T-cell (primary cell): ENCODE measurements at regions not wholly inside any gene's neighbourhood (a gene's known extent, or its start where the extent isn't known, plus 50 kb on each side); places are given as distances from the start of the nearest gene placed in this dataset.

Experiments used
- ATAC-seq, 4 experiments: fragments of 200-7000 bp in 3 of 4; fragments of 150-1000 bp in 1 of 4; cut with Tn5 transposase; replicated peaks in 1 of 4; 1 replicate in 3 of 4; 2 replicates in 1 of 4; pipeline ENCODE4 v1.10.0; 2021; ENCODE audit warnings: moderate library complexity in 3 of 4, mild to moderate bottlenecking in 2 of 4, moderate number of reproducible peaks in 1 of 4
- CTCF ChIA-PET, 2 donors: fragments of 300-600 bp; sonication (Branson Sonifier 250); formaldehyde crosslinking; loops; one replicate each; lab custom pipeline; 2022; ENCODE audit warnings: antibody characterized with exemption in 2 of 2; lab: Charles Lee
- POLR2A ChIA-PET, 2 donors: fragments of 300-600 bp; sonication (Branson Sonifier 250); formaldehyde crosslinking; loops; one replicate each; lab custom pipeline; 2022; ENCODE audit warnings: antibody characterized with exemption in 2 of 2; lab: Charles Lee
- DNase-seq, 35 experiments: peaks; one replicate each; pipeline versions ENCODE4 v3.0.0 to v3.0.0-alpha.2; 2013 to 2023
- H3K27ac ChIP-seq: one replicate; pipeline ENCODE4 v1.5.1; 2013; ENCODE audit warnings: low read length
- H3K27me3 ChIP-seq, 2 experiments: replicated peaks in 1 of 2; 1 replicate in 1 of 2; 2 replicates in 1 of 2; pipeline versions ENCODE4 v1.6.1 to v1.7.0; 2013; ENCODE audit warnings: low read length in 1 of 2, mixed read lengths in 1 of 2; ENCODE audit not compliant: control insufficient read depth in 2 of 2, insufficient read depth in 2 of 2; ENCODE audit errors: extremely low read depth in 1 of 2
- H3K36me3 ChIP-seq, 2 donors: 1 replicate in 1 of 2; 2 replicates in 1 of 2; pipeline versions ENCODE4 v1.6.1 to v1.7.0; 2013; ENCODE audit warnings: low read length in 1 of 2; ENCODE audit not compliant: control insufficient read depth in 2 of 2, insufficient read depth in 1 of 2; ENCODE audit errors: extremely low read depth in 1 of 2
- H3K4me1 ChIP-seq, 2 experiments: 1 replicate in 1 of 2; 2 replicates in 1 of 2; pipeline versions ENCODE4 v1.6.1 to v1.7.0; 2013; ENCODE audit warnings: low read length in 2 of 2, mixed read lengths in 1 of 2; ENCODE audit not compliant: insufficient read depth in 2 of 2, control insufficient read depth in 1 of 2; ENCODE audit errors: extremely low read depth in 1 of 2
- H3K4me3 ChIP-seq, 2 donors: 1 replicate in 1 of 2; 2 replicates in 1 of 2; pipeline versions ENCODE4 v1.5.1 to v1.7.0; 2013; ENCODE audit warnings: mild to moderate bottlenecking in 2 of 2, low read length in 1 of 2, moderate library complexity in 1 of 2; ENCODE audit not compliant: control insufficient read depth in 1 of 2; ENCODE audit errors: extremely low read depth in 1 of 2
- H3K9me3 ChIP-seq: 2 replicates; pipeline ENCODE4 v1.7.0; 2013
- H3K27ac Mint-ChIP-seq, 2 donors: one replicate each; pipeline ENCODE4 v1.8.0; 2020 to 2021; ENCODE audit warnings: mild to moderate bottlenecking in 2 of 2, mixed read lengths in 2 of 2
- H3K27me3 Mint-ChIP-seq, 2 donors: one replicate each; pipeline ENCODE4 v1.8.0; 2021 to 2022; ENCODE audit warnings: mixed read lengths in 2 of 2
- H3K36me3 Mint-ChIP-seq: one replicate; pipeline ENCODE4 v1.8.0; 2021; ENCODE audit warnings: mixed read lengths
- H3K4me1 Mint-ChIP-seq, 3 donors: one replicate each; pipeline ENCODE4 v1.8.0; 2020 to 2022; ENCODE audit warnings: mixed read lengths in 3 of 3, mild to moderate bottlenecking in 1 of 3
- H3K4me3 Mint-ChIP-seq, 3 donors: one replicate each; pipeline ENCODE4 v1.8.0; 2020 to 2022; ENCODE audit warnings: mild to moderate bottlenecking in 3 of 3, mixed read lengths in 3 of 3, moderate library complexity in 3 of 3
- H3K9me3 Mint-ChIP-seq, 3 donors: one replicate each; pipeline ENCODE4 v1.8.0; 2020 to 2022; ENCODE audit warnings: mixed read lengths in 3 of 3
- WGBS: methylation state at CpG from one replicate; pipeline ENCODE4 v1.1.5; 2013; ENCODE audit warnings: missing lambda C conversion rate; ENCODE audit not compliant: insufficient coverage; 5-methylcytosine and 5-hydroxymethylcytosine counted together

DNA sequence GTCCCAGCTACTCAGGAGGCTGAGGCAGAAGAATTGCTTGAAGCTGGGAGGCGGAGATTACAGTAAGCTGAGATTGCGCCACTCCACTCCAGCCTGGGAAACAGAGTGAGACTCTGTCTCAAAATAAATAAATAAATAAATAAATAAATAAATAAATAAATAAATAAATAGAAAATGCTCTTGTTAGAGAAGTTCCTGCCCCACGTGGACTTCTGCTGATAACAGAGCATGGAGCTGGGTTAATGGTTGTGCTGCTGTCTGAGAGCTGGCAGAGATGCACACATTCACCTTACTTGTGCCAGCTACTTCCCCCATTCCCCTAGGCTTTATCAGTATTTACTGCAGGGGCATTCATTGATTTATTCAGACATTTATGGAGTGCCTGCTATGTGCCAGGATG, 155.2 kb upstream of the KCNG1 start:
- H3K4me1 ChIP-seq = no peaks in the 10 kb centered on the region
- no peak overlapping the region for H3K27ac ChIP-seq
- Mint-ChIP-seq H3K9me3 (no peaks in the 10 kb centered on the region), H3K27ac (no peak overlapping the region), H3K36me3 (no peaks in the 10 kb centered on the region), H3K4me1 (no peaks in the 10 kb centered on the region), H3K27me3 (peaks cover 30% of the 10 kb centered on the region in 2 donors), H3K4me3 (no peak overlapping the region)
- H3K4me3 ChIP-seq = no peak overlapping the region
- ChIA-PET POLR2A (no interaction called here), CTCF (interaction anchor here in 1 of 2 donors (0.6 kb wide), 1 partner anchor 444 kb away, joined by 3 read pairs; no protein-coding TSS in a partner anchor)
- peaks cover 4 to 15% of the 10 kb centered on the region in 2 experiments for H3K27me3 ChIP-seq
- DNase-seq = no peak
- H3K9me3 ChIP-seq = no peaks in the 10 kb centered on the region
- no peaks in the 10 kb centered on the region for H3K36me3 ChIP-seq
- no peak for ATAC-seq
- no CpG with 5 or more reads among the region's 3 CpGs for WGBS

DNA sequence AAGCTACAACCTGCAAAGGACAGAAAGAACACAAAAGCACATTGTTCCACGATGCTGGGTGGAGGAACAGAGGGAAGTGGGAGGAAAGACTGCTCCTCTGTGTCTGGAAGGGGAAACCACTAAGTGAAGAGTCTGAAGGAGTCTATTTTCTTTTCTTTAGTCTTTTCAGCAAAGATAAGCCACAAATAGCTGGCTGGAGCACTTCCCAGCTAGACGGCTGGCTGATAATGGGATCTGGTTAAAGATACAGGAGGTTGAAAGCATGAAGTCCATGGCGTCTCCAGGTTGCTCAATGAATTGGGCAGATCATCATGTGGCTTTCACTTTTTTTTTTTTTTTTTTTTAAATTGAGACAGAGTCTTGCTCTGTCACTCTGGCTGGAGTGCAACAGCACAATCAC, 154.0 kb upstream of the KCNG1 start:
- no peaks in the 10 kb centered on the region for H3K9me3 Mint-ChIP-seq
- WGBS = 0% methylated on average over 1 of the region's 3 CpGs
- ChIA-PET POLR2A (no interaction called here), CTCF (no interaction called here)
- DNase-seq = no peak
- H3K4me3 ChIP-seq = no peak overlapping the region
- peaks cover 4 to 19% of the 10 kb centered on the region in 2 experiments for H3K27me3 ChIP-seq
- H3K4me1 ChIP-seq = no peaks in the 10 kb centered on the region
- no peak overlapping the region for H3K27ac ChIP-seq
- H3K9me3 ChIP-seq = no peaks in the 10 kb centered on the region
- H3K4me1 Mint-ChIP-seq = no peaks in the 10 kb centered on the region
- H3K27ac Mint-ChIP-seq = no peak overlapping the region
- peaks cover 29 to 39% of the 10 kb centered on the region in 2 donors for H3K27me3 Mint-ChIP-seq
- ATAC-seq = no peak
- no peaks in the 10 kb centered on the region for H3K36me3 ChIP-seq
- no peak overlapping the region for H3K4me3 Mint-ChIP-seq
- H3K36me3 Mint-ChIP-seq = no peaks in the 10 kb centered on the region

DNA sequence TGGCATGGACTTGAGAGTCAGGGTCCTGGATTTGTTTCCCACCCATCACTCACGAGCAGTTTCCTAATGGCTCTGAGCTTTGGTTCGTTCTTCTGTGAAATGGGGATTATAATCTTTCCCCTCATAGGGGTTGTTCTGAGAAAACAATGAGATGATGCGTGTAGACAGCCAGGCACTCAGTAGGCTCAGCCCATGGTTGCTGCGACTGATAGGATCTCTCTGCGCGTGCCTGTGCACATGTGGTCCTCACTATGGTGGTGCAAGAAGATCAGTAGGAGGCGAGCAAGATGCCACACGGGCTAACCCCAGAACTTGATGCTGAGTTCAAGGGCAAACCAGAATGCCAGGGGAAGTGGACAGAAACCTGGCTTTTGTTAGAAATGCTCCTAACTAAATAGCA, 153.5 kb upstream of the KCNG1 start:
- no peak overlapping the region for H3K4me3 ChIP-seq
- Mint-ChIP-seq H3K27ac (no peak overlapping the region), H3K27me3 (peaks cover 28 to 41% of the 10 kb centered on the region in 2 donors), H3K9me3 (no peaks in the 10 kb centered on the region), H3K4me3 (no peak overlapping the region), H3K4me1 (no peaks in the 10 kb centered on the region), H3K36me3 (no peaks in the 10 kb centered on the region)
- peaks cover 4 to 19% of the 10 kb centered on the region in 2 experiments for H3K27me3 ChIP-seq
- H3K36me3 ChIP-seq = no peaks in the 10 kb centered on the region
- ChIA-PET CTCF (no interaction called here), POLR2A (no interaction called here)
- WGBS = 84% methylated on average over 6 of the region's 8 CpGs
- DNase-seq (no peak), ATAC-seq (no peak)
- H3K9me3 ChIP-seq = no peaks in the 10 kb centered on the region
- no peak overlapping the region for H3K27ac ChIP-seq
- no peaks in the 10 kb centered on the region for H3K4me1 ChIP-seq

DNA sequence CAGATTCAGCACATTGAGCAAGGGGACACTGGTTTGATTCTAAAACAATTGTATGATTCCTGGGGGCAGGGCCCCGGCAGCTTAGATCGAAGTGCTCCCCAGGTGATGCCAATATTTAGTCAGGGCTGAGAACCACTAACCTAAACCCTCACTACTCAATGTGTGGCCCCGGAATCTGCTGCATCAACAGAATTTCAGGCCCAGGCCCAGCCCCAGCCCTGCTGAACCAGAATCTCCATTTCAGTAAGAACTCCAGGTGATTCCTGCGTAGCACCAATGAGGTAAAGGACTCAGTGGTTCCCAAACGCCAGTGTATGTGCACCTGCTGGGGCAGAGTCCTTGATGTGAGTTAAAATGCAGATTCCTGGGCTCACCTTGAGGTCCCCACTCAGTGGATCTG, 152.8 kb upstream of the KCNG1 start:
- 90% methylated on average over 5 of the region's 5 CpGs for WGBS
- Mint-ChIP-seq H3K27ac (no peak overlapping the region), H3K4me3 (no peak overlapping the region), H3K9me3 (no peaks in the 10 kb centered on the region), H3K27me3 (peaks cover 32 to 44% of the 10 kb centered on the region in 2 donors), H3K36me3 (no peaks in the 10 kb centered on the region), H3K4me1 (no peaks in the 10 kb centered on the region)
- Histone ChIP-seq H3K4me1 (no peaks in the 10 kb centered on the region), H3K36me3 (no peaks in the 10 kb centered on the region), H3K27me3 (peaks cover 4 to 19% of the 10 kb centered on the region in 2 experiments), H3K4me3 (no peak overlapping the region), H3K9me3 (no peaks in the 10 kb centered on the region), H3K27ac (no peak overlapping the region)
- CTCF ChIA-PET = no interaction called here
- DNase-seq = no peak
- POLR2A ChIA-PET = no interaction called here
- no peak for ATAC-seq

DNA sequence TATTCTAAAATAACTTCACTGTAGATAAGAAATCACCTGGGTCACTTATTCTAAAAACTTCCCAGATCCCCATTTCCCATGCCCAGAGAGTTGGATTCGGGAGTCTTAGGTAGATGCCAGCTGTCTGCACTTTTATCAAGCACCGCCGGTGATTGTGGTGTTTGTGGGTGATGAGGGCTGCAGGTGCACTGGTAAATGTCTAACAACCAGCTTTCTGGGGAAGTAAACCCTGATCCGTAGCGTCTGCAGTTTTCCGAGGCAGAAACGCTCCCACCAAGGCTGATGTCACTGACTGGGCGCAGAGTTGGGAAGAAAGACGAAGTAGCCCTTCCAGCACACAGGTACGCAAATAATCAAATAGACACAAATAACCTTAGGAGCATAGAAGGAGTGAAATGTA, 152.2 kb upstream of the KCNG1 start:
- Mint-ChIP-seq H3K9me3 (no peaks in the 10 kb centered on the region), H3K27ac (no peak overlapping the region), H3K27me3 (peaks cover 36 to 48% of the 10 kb centered on the region in 2 donors), H3K4me3 (no peak overlapping the region), H3K36me3 (no peaks in the 10 kb centered on the region), H3K4me1 (no peaks in the 10 kb centered on the region)
- ATAC-seq (no peak), DNase-seq (no peak)
- WGBS = 90% methylated on average over 6 of the region's 10 CpGs
- POLR2A ChIA-PET = no interaction called here
- H3K4me3 ChIP-seq = no peak overlapping the region
- no peak overlapping the region for H3K27ac ChIP-seq
- CTCF ChIA-PET = no interaction called here
- peaks cover 6 to 19% of the 10 kb centered on the region in 2 experiments for H3K27me3 ChIP-seq
- no peaks in the 10 kb centered on the region for H3K9me3 ChIP-seq
- H3K4me1 ChIP-seq = no peaks in the 10 kb centered on the region
- no peaks in the 10 kb centered on the region for H3K36me3 ChIP-seq

DNA sequence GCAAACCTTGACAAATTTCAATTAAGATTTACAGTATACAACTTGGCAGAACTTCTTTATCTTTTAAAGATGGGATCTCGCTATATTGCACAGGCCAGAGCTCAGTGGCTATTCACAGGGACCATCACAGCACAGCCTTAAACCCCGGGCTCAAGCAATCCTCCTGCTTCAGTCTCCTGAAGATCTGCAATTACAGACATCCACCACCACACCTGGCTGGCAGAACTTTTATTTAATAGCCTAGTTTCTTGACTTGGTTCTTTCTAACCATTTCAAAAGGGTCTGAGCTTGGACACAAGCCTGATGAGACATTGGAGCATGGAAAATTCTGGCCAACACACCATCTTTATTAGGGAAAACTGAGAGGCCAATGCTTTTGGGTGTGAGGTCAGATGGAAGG, 151.6 kb upstream of the KCNG1 start:
- Mint-ChIP-seq H3K4me3 (no peak overlapping the region), H3K27me3 (peaks cover 36 to 50% of the 10 kb centered on the region in 2 donors), H3K4me1 (no peaks in the 10 kb centered on the region), H3K9me3 (no peaks in the 10 kb centered on the region), H3K27ac (no peak overlapping the region), H3K36me3 (no peaks in the 10 kb centered on the region)
- no peak for ATAC-seq
- H3K4me3 ChIP-seq = no peak overlapping the region
- H3K4me1 ChIP-seq = no peaks in the 10 kb centered on the region
- POLR2A ChIA-PET = no interaction called here
- H3K27ac ChIP-seq = no peak overlapping the region
- H3K36me3 ChIP-seq = no peaks in the 10 kb centered on the region
- CTCF ChIA-PET = no interaction called here
- peaks cover 4 to 19% of the 10 kb centered on the region in 2 experiments for H3K27me3 ChIP-seq
- WGBS = 40% methylated on average over 1 of the region's 2 CpGs
- no peaks in the 10 kb centered on the region for H3K9me3 ChIP-seq
- no peak for DNase-seq
